HUES48 (cell line): ENCODE measurements at regions not wholly inside any gene's neighbourhood (a gene's known extent, or its start where the extent isn't known, plus 50 kb on each side); places are given as distances from the start of the nearest gene placed in this dataset.
A peak's percentile ranks its signal among the peaks of the same experiment; 100 is the strongest.
"Not testable (repeated sequence)": the region's sequence is repeated elsewhere in the genome, so short reads cannot be mapped to it uniquely, and the experiment has no call there.

Experiments used
- H3K27ac ChIP-seq: one replicate; pipeline ENCODE4 v1.7.0; 2013; ENCODE audit warnings: low read depth, low read length, inconsistent platforms
- H3K27me3 ChIP-seq: 2 replicates; pipeline ENCODE4 v1.6.1; 2013; ENCODE audit warnings: mild to moderate bottlenecking, low read length; ENCODE audit not compliant: control insufficient read depth, insufficient read depth
- H3K36me3 ChIP-seq: 2 replicates; pipeline ENCODE4 v1.6.1; 2013; ENCODE audit warnings: low read length; ENCODE audit not compliant: control insufficient read depth, insufficient read depth
- H3K4me1 ChIP-seq: 2 replicates; pipeline ENCODE4 v1.6.1; 2013; ENCODE audit warnings: mild to moderate bottlenecking, low read length; ENCODE audit not compliant: control insufficient read depth, insufficient read depth
- H3K4me3 ChIP-seq: 2 replicates; pipeline ENCODE4 v1.5.1; 2013; ENCODE audit warnings: mild to moderate bottlenecking, low read depth, low read length
- H3K9ac ChIP-seq: 2 replicates; pipeline ENCODE4 v1.6.1; 2013; ENCODE audit warnings: mild to moderate bottlenecking, low read depth, low read length, moderate library complexity
- H3K9me3 ChIP-seq: 2 replicates; pipeline ENCODE4 v1.6.1; 2013; ENCODE audit warnings: low read length; ENCODE audit not compliant: control insufficient read depth, insufficient read depth

- H3K36me3 ChIP-seq: no peaks in the 10 kb centered on the region
- H3K9me3 ChIP-seq: no peaks in the 10 kb centered on the region
- no peaks in the 10 kb centered on the region for H3K27me3 ChIP-seq
- no peak overlapping the region for H3K4me3 ChIP-seq
- H3K27ac ChIP-seq: no peak overlapping the region
- no peaks in the 10 kb centered on the region for H3K4me1 ChIP-seq
- H3K9ac ChIP-seq: no peak overlapping the region
These were observed 254.6 kb upstream of the CYLC2 start for GRCh38 chr9:102740578-102740977.

GRCh38 chr9:102728946-102729345, 266.2 kb upstream of the CYLC2 start:
- H3K9ac ChIP-seq: no peak overlapping the region
- H3K9me3 ChIP-seq: peaks cover 10% of the 10 kb centered on the region
- H3K4me3 ChIP-seq: no peak overlapping the region
- no peaks in the 10 kb centered on the region for H3K4me1 ChIP-seq
- H3K36me3 ChIP-seq: no peaks in the 10 kb centered on the region
- H3K27me3 ChIP-seq: no peaks in the 10 kb centered on the region
- no peak overlapping the region for H3K27ac ChIP-seq

GRCh38 chr9:102714184-102714583, 280.9 kb upstream of the CYLC2 start:
- H3K36me3 ChIP-seq: no peaks in the 10 kb centered on the region
- no peaks in the 10 kb centered on the region for H3K4me1 ChIP-seq
- H3K27me3 ChIP-seq: no peaks in the 10 kb centered on the region
- H3K27ac ChIP-seq: no peak overlapping the region
- H3K9me3 ChIP-seq: peaks cover 31% of the 10 kb centered on the region
- H3K4me3 ChIP-seq: 0 out of 2 replicates have a peak overlapping the region, but pooled peaks have one; percentile 12
- no peak overlapping the region for H3K9ac ChIP-seq

GRCh38 chr9:102712910-102713309, 282.2 kb upstream of the CYLC2 start:
- H3K27ac ChIP-seq, H3K4me1 ChIP-seq, H3K4me3 ChIP-seq, H3K9ac ChIP-seq, H3K36me3 ChIP-seq, H3K27me3 ChIP-seq: not testable (repeated sequence)
- peaks cover 31% of the 10 kb centered on the region for H3K9me3 ChIP-seq

- H3K9ac ChIP-seq: no peak overlapping the region
- no peaks in the 10 kb centered on the region for H3K9me3 ChIP-seq
- H3K27ac ChIP-seq: no peak overlapping the region
- H3K36me3 ChIP-seq: no peaks in the 10 kb centered on the region
- H3K4me1 ChIP-seq: no peaks in the 10 kb centered on the region; the same call in 1 of the 2 replicates
- no peaks in the 10 kb centered on the region for H3K27me3 ChIP-seq
- H3K4me3 ChIP-seq: no peak overlapping the region
These were observed 294.2 kb upstream of the CYLC2 start for GRCh38 chr9:102700936-102701335.

GRCh38 chr9:102669220-102669619, 325.9 kb upstream of the CYLC2 start:
- Histone ChIP-seq H3K9ac (no peak overlapping the region), H3K4me3 (no peak overlapping the region), H3K36me3 (no peaks in the 10 kb centered on the region)

GRCh38 chr9:102652471-102652870, 342.7 kb upstream of the CYLC2 start:
- Histone ChIP-seq H3K4me3 (no peak overlapping the region), H3K27me3 (no peaks in the 10 kb centered on the region), H3K27ac (no peak overlapping the region), H3K9ac (no peak overlapping the region), H3K36me3 (no peaks in the 10 kb centered on the region), H3K4me1 (no peaks in the 10 kb centered on the region), H3K9me3 (no peaks in the 10 kb centered on the region)

More at GRCh38 chr9:102669220-102669619, 325.9 kb upstream of the CYLC2 start:
- Histone ChIP-seq H3K27me3 (no peaks in the 10 kb centered on the region), H3K27ac (no peak overlapping the region), H3K4me1 (no peaks in the 10 kb centered on the region), H3K9me3 (no peaks in the 10 kb centered on the region)

GRCh38 chr9:102650896-102651295, 344.2 kb upstream of the CYLC2 start:
- H3K36me3 ChIP-seq: no peaks in the 10 kb centered on the region
- no peak overlapping the region for H3K9ac ChIP-seq
- H3K27me3 ChIP-seq: no peaks in the 10 kb centered on the region
- no peaks in the 10 kb centered on the region for H3K9me3 ChIP-seq
- no peak overlapping the region for H3K27ac ChIP-seq
- H3K4me3 ChIP-seq: no peak overlapping the region
- H3K4me1 ChIP-seq: no peaks in the 10 kb centered on the region

- H3K9me3 ChIP-seq: no peaks in the 10 kb centered on the region
- no peak overlapping the region for H3K9ac ChIP-seq
- peak overlapping the region; percentile 56 for H3K27ac ChIP-seq
- no peaks in the 10 kb centered on the region for H3K36me3 ChIP-seq
- no peaks in the 10 kb centered on the region for H3K27me3 ChIP-seq
- no peak overlapping the region for H3K4me3 ChIP-seq
- peaks cover 25% of the 10 kb centered on the region for H3K4me1 ChIP-seq
These were observed 352.5 kb upstream of the CYLC2 start for GRCh38 chr9:102642651-102643050.

- no peak overlapping the region for H3K9ac ChIP-seq
- no peaks in the 10 kb centered on the region for H3K27me3 ChIP-seq
- no peak overlapping the region for H3K4me3 ChIP-seq
- no peaks in the 10 kb centered on the region for H3K36me3 ChIP-seq
- H3K9me3 ChIP-seq: peaks cover 21% of the 10 kb centered on the region
- H3K4me1 ChIP-seq: no peaks in the 10 kb centered on the region
- H3K27ac ChIP-seq: no peak overlapping the region
These were observed 363.6 kb upstream of the CYLC2 start for GRCh38 chr9:102631559-102631958.

- Histone ChIP-seq H3K9ac (no peak overlapping the region), H3K4me3 (no peak overlapping the region), H3K27ac (no peak overlapping the region)
These were observed 385.7 kb upstream of the CYLC2 start for GRCh38 chr9:102609461-102609860.

More at GRCh38 chr9:102609461-102609860, 385.7 kb upstream of the CYLC2 start:
- H3K9me3 ChIP-seq: peaks cover 5% of the 10 kb centered on the region
- no peaks in the 10 kb centered on the region for H3K27me3 ChIP-seq
- H3K4me1 ChIP-seq: no peaks in the 10 kb centered on the region
- no peaks in the 10 kb centered on the region for H3K36me3 ChIP-seq
